ENCODE measurements at regions not wholly inside any gene's neighbourhood (a gene's known extent, or its start where the extent isn't known, plus 50 kb on each side); places are given as distances from the start of the nearest gene placed in this dataset.

- H2BK12ac ChIP-seq (ENCODE audit: low read length), result no peak overlapping the region
- no peak overlapping the region for H2BK120ac ChIP-seq (ENCODE audit: insufficient read depth, low read length, poor library complexity)
- H3K23ac ChIP-seq (ENCODE audit: low read length), result no peak overlapping the region
- H3K36me3 ChIP-seq (ENCODE audit: control insufficient read depth in 1 of 2, insufficient read depth in 2 of 2, low read length in 2 of 2), result no peaks in the 10 kb centered on the region
- DNase-seq, result no peak
- H4K12ac ChIP-seq (ENCODE audit: low read depth, low read length), result no peak overlapping the region
- no peak overlapping the region for H4K8ac ChIP-seq (ENCODE audit: low read depth, low read length)
- H3K9ac ChIP-seq (ENCODE audit: low read length), result no peak overlapping the region
- H3K4me3 ChIP-seq (ENCODE audit: low read depth, low read length), result no peak overlapping the region
- H3K14ac ChIP-seq (ENCODE audit: low read length), result no peak overlapping the region
- H3K4me1 ChIP-seq (ENCODE audit: control insufficient read depth in 1 of 2, insufficient read depth in 2 of 2, low read length in 2 of 2), result no peaks in the 10 kb centered on the region
- H3K9me3 ChIP-seq (ENCODE audit: insufficient read depth, low read depth, low read length), result no peaks in the 10 kb centered on the region
- H3K79me1 ChIP-seq (ENCODE audit: low read length), result no peaks in the 10 kb centered on the region
- H3K79me2 ChIP-seq (ENCODE audit: control insufficient read depth, insufficient read depth, low read length, poor library complexity), result no peaks in the 10 kb centered on the region
- no peak overlapping the region for H3K4me2 ChIP-seq (ENCODE audit: low read length)
- no peak overlapping the region for H4K91ac ChIP-seq (ENCODE audit: low read depth, low read length)
- no peak overlapping the region for H3K18ac ChIP-seq (ENCODE audit: low read length)
- H2AK5ac ChIP-seq (ENCODE audit: low read length), result no peak overlapping the region
- no peaks in the 10 kb centered on the region for H3K27me3 ChIP-seq (ENCODE audit: insufficient read depth, low read length)
- no peak overlapping the region for H3K4ac ChIP-seq (ENCODE audit: low read depth, low read length)
- no peak overlapping the region for H2BK5ac ChIP-seq (ENCODE audit: low read depth, low read length, poor library complexity)
- no peak overlapping the region for H3K27ac ChIP-seq (ENCODE audit: low read depth, low read length)
- WGBS (ENCODE audit: extremely low coverage, insufficient coverage, insufficient read length), result no CpG with 5 or more reads among the region's 7 CpGs
- H2AFZ ChIP-seq (ENCODE audit: insufficient read depth, low read length, poor library complexity), result no peak overlapping the region
Measured at GRCh38 chr16:54412777-54413455, 126.3 kb upstream of the IRX3 start.

DNA sequence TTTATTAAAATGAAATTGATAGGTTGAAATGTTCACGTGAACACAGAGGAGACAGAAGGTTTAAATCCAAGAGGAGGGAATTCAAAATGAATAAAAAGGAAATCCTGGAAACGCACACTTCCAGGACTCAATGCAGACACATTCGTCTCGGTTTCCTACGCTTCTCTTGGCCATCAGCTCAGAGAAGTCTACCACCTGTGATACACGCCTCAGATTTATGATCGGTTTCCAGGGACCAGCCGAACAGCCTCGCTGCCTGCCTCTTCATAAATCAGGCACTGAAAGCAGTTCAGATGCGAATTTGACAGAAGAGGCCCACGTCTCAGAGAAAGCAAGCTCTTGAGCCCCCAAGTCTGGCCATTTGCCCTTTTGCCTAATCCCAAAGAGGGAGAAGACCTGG lies 125.5 kb upstream of the IRX3 start:
- H2BK5ac ChIP-seq (ENCODE audit: low read depth, low read length, poor library complexity), result no peak overlapping the region
- no peak overlapping the region for H4K91ac ChIP-seq (ENCODE audit: low read depth, low read length)
- no peak overlapping the region for H4K8ac ChIP-seq (ENCODE audit: low read depth, low read length)
- H3K9ac ChIP-seq (ENCODE audit: low read length), result no peak overlapping the region
- H3K23ac ChIP-seq (ENCODE audit: low read length), result no peak overlapping the region
- no peaks in the 10 kb centered on the region for H3K79me1 ChIP-seq (ENCODE audit: low read length)
- H3K36me3 ChIP-seq (ENCODE audit: control insufficient read depth in 1 of 2, insufficient read depth in 2 of 2, low read length in 2 of 2), result no peaks in the 10 kb centered on the region
- no peak overlapping the region for H3K4ac ChIP-seq (ENCODE audit: low read depth, low read length)
- H2AFZ ChIP-seq (ENCODE audit: insufficient read depth, low read length, poor library complexity), result no peak overlapping the region
- H2BK120ac ChIP-seq (ENCODE audit: insufficient read depth, low read length, poor library complexity), result no peak overlapping the region
- no CpG with 5 or more reads among the region's 11 CpGs for WGBS (ENCODE audit: extremely low coverage, insufficient coverage, insufficient read length)
- H4K12ac ChIP-seq (ENCODE audit: low read depth, low read length), result no peak overlapping the region
- no peak overlapping the region for H3K4me2 ChIP-seq (ENCODE audit: low read length)
- H3K14ac ChIP-seq (ENCODE audit: low read length), result no peak overlapping the region
- H3K9me3 ChIP-seq (ENCODE audit: insufficient read depth, low read depth, low read length), result no peaks in the 10 kb centered on the region
- no peaks in the 10 kb centered on the region for H3K79me2 ChIP-seq (ENCODE audit: control insufficient read depth, insufficient read depth, low read length, poor library complexity)
- H2AK5ac ChIP-seq (ENCODE audit: low read length), result no peak overlapping the region
- no peak overlapping the region for H3K27ac ChIP-seq (ENCODE audit: low read depth, low read length)
- H3K18ac ChIP-seq (ENCODE audit: low read length), result no peak overlapping the region
- H2BK12ac ChIP-seq (ENCODE audit: low read length), result no peak overlapping the region
- no peak overlapping the region for H3K4me3 ChIP-seq (ENCODE audit: low read depth, low read length)
- DNase-seq, result no peak
- H3K27me3 ChIP-seq (ENCODE audit: insufficient read depth, low read length), result no peaks in the 10 kb centered on the region
- H3K4me1 ChIP-seq (ENCODE audit: control insufficient read depth in 1 of 2, insufficient read depth in 2 of 2, low read length in 2 of 2), result no peaks in the 10 kb centered on the region

GRCh38 chr16:54411544-54411943 lies 125.0 kb upstream of the IRX3 start:
- no peaks in the 10 kb centered on the region for H3K9me3 ChIP-seq (ENCODE audit: insufficient read depth, low read depth, low read length)
- H2AK5ac ChIP-seq (ENCODE audit: low read length), result no peak overlapping the region
- H2BK5ac ChIP-seq (ENCODE audit: low read depth, low read length, poor library complexity), result no peak overlapping the region
- no peak overlapping the region for H3K9ac ChIP-seq (ENCODE audit: low read length)
- H3K27me3 ChIP-seq (ENCODE audit: insufficient read depth, low read length), result no peaks in the 10 kb centered on the region
- H4K12ac ChIP-seq (ENCODE audit: low read depth, low read length), result no peak overlapping the region
- H3K14ac ChIP-seq (ENCODE audit: low read length), result no peak overlapping the region
- H3K4me2 ChIP-seq (ENCODE audit: low read length), result no peak overlapping the region
- no peak for DNase-seq
- H3K4me1 ChIP-seq (ENCODE audit: control insufficient read depth in 1 of 2, insufficient read depth in 2 of 2, low read length in 2 of 2), result no peaks in the 10 kb centered on the region
- H4K91ac ChIP-seq (ENCODE audit: low read depth, low read length), result no peak overlapping the region
- no peaks in the 10 kb centered on the region for H3K79me1 ChIP-seq (ENCODE audit: low read length)
- no peak overlapping the region for H3K4ac ChIP-seq (ENCODE audit: low read depth, low read length)
- WGBS (ENCODE audit: extremely low coverage, insufficient coverage, insufficient read length), result no CpG with 5 or more reads among the region's 11 CpGs
- H3K4me3 ChIP-seq (ENCODE audit: low read depth, low read length), result no peak overlapping the region
- no peak overlapping the region for H3K23ac ChIP-seq (ENCODE audit: low read length)
- H2AFZ ChIP-seq (ENCODE audit: insufficient read depth, low read length, poor library complexity), result no peak overlapping the region
- no peak overlapping the region for H3K18ac ChIP-seq (ENCODE audit: low read length)
- no peak overlapping the region for H2BK12ac ChIP-seq (ENCODE audit: low read length)
- no peaks in the 10 kb centered on the region for H3K79me2 ChIP-seq (ENCODE audit: control insufficient read depth, insufficient read depth, low read length, poor library complexity)
- no peak overlapping the region for H4K8ac ChIP-seq (ENCODE audit: low read depth, low read length)
- no peak overlapping the region for H2BK120ac ChIP-seq (ENCODE audit: insufficient read depth, low read length, poor library complexity)
- no peaks in the 10 kb centered on the region for H3K36me3 ChIP-seq (ENCODE audit: control insufficient read depth in 1 of 2, insufficient read depth in 2 of 2, low read length in 2 of 2)
- H3K27ac ChIP-seq (ENCODE audit: low read depth, low read length), result no peak overlapping the region

- no peak for DNase-seq
- no peak overlapping the region for H3K27ac ChIP-seq (ENCODE audit: low read depth, low read length)
- H4K12ac ChIP-seq (ENCODE audit: low read depth, low read length), result no peak overlapping the region
- H3K79me2 ChIP-seq (ENCODE audit: control insufficient read depth, insufficient read depth, low read length, poor library complexity), result no peaks in the 10 kb centered on the region
- H3K9me3 ChIP-seq (ENCODE audit: insufficient read depth, low read depth, low read length), result no peaks in the 10 kb centered on the region
- H3K27me3 ChIP-seq (ENCODE audit: insufficient read depth, low read length), result no peaks in the 10 kb centered on the region
- H3K36me3 ChIP-seq (ENCODE audit: control insufficient read depth in 1 of 2, insufficient read depth in 2 of 2, low read length in 2 of 2), result no peaks in the 10 kb centered on the region
- H2AFZ ChIP-seq (ENCODE audit: insufficient read depth, low read length, poor library complexity), result no peak overlapping the region
- no peaks in the 10 kb centered on the region for H3K79me1 ChIP-seq (ENCODE audit: low read length)
- WGBS (ENCODE audit: extremely low coverage, insufficient coverage, insufficient read length), result no CpG with 5 or more reads among the region's 8 CpGs
- H3K4ac ChIP-seq (ENCODE audit: low read depth, low read length), result no peak overlapping the region
- no peak overlapping the region for H3K9ac ChIP-seq (ENCODE audit: low read length)
- no peak overlapping the region for H3K18ac ChIP-seq (ENCODE audit: low read length)
- no peak overlapping the region for H2BK5ac ChIP-seq (ENCODE audit: low read depth, low read length, poor library complexity)
- no peak overlapping the region for H3K14ac ChIP-seq (ENCODE audit: low read length)
- no peak overlapping the region for H4K91ac ChIP-seq (ENCODE audit: low read depth, low read length)
- H2AK5ac ChIP-seq (ENCODE audit: low read length), result no peak overlapping the region
- no peak overlapping the region for H3K4me3 ChIP-seq (ENCODE audit: low read depth, low read length)
- no peaks in the 10 kb centered on the region for H3K4me1 ChIP-seq (ENCODE audit: control insufficient read depth in 1 of 2, insufficient read depth in 2 of 2, low read length in 2 of 2)
- H3K23ac ChIP-seq (ENCODE audit: low read length), result no peak overlapping the region
- H3K4me2 ChIP-seq (ENCODE audit: low read length), result no peak overlapping the region
- no peak overlapping the region for H4K8ac ChIP-seq (ENCODE audit: low read depth, low read length)
- no peak overlapping the region for H2BK12ac ChIP-seq (ENCODE audit: low read length)
- H2BK120ac ChIP-seq (ENCODE audit: insufficient read depth, low read length, poor library complexity), result no peak overlapping the region
Measured at GRCh38 chr16:54409982-54410381, 123.4 kb upstream of the IRX3 start.

All from trophoblast cell (in vitro differentiated cells and primary cell).